ENCODE measurements at regions not wholly inside any gene's neighbourhood (a gene's known extent, or its start where the extent isn't known, plus 50 kb on each side); places are given as distances from the start of the nearest gene placed in this dataset.

DNA sequence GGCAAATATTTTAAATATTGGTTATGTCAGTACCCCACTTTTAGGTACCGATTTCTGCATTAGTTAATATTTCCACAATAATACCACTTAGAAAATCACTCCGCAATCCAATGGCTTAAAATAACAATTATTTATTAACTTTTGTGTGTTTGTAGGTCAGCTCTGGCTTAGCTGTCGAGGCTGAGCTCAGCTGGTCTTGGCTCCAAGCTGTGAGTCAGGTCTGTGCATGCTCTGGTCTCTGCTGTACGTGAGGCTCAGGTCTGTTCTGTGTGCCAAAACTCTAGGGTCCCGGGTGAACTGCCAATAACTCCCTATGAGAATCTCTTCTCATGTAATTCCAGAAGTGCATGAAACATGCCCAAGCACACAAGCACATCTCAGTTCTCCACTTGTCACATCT, 245.8 kb upstream of the GK2 start:
- Mint-ChIP-seq H3K9me3 (peaks cover 19% of the 10 kb centered on the region), H3K27ac (no peak overlapping the region), H3K36me3 (ENCODE audit: low read depth) (peaks cover 11% of the 10 kb centered on the region), H3K4me3 (no peak overlapping the region), H3K27me3 (ENCODE audit: insufficient read depth) (no peaks in the 10 kb centered on the region), H3K4me1 (peaks cover 15% of the 10 kb centered on the region)
- H3K36me3 ChIP-seq (ENCODE audit: control insufficient read depth, insufficient read depth, low read length) = no peaks in the 10 kb centered on the region
- no peak overlapping the region for H3K9ac ChIP-seq (ENCODE audit: extremely low read depth, low read length, poor library complexity, severe bottlenecking)
- H3K9me3 ChIP-seq (ENCODE audit: control insufficient read depth, low read length) = peaks cover 18% of the 10 kb centered on the region
- no peaks in the 10 kb centered on the region for H3K27me3 ChIP-seq (ENCODE audit: control insufficient read depth, insufficient read depth, low read length, poor library complexity, severe bottlenecking)
- H3K4me3 ChIP-seq (ENCODE audit: low read length) = no peak overlapping the region
- TF ChIP-seq CTCF (conservative IDR thresholded peaks at IDR 0.05) = no peak
- no peak for DNase-seq
- no peaks in the 10 kb centered on the region for H3K4me1 ChIP-seq (ENCODE audit: control insufficient read depth, insufficient read depth, low read length)
- H3K27ac ChIP-seq (ENCODE audit: low read depth, low read length) = no peak overlapping the region
- 70 to 85% methylated on average over 2 to 5 of the region's 5 CpGs for WGBS, 2 experiments (ENCODE audit: insufficient coverage in 1 of 2, insufficient read length in 1 of 2)

DNA sequence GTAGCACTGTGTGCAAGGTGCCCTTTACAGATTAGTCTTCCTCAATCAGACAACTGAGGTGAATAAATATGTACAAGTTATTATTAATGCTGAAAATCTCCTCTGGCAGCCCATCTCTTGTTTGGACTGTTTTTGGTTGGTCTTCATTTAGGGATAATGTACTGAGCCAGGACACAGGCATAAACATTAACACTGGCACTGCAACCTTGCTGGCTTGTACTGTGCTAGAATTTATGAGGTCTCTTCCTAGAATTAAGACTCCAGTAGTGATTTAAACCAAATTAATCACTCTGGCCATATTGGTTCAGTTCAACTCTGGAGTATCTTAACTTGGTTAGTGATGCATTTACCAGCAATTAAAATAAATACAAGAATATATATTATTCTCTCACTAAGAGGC, 244.7 kb upstream of the GK2 start:
- H3K4me3 Mint-ChIP-seq = no peak overlapping the region
- Histone ChIP-seq H3K27me3 (ENCODE audit: control insufficient read depth, insufficient read depth, low read length, poor library complexity, severe bottlenecking) (no peaks in the 10 kb centered on the region), H3K9ac (ENCODE audit: extremely low read depth, low read length, poor library complexity, severe bottlenecking) (no peak overlapping the region), H3K36me3 (ENCODE audit: control insufficient read depth, insufficient read depth, low read length) (no peaks in the 10 kb centered on the region), H3K27ac (ENCODE audit: low read depth, low read length) (no peak overlapping the region), H3K9me3 (ENCODE audit: control insufficient read depth, low read length) (peaks cover 8% of the 10 kb centered on the region), H3K4me1 (ENCODE audit: control insufficient read depth, insufficient read depth, low read length) (no peaks in the 10 kb centered on the region), H3K4me3 (ENCODE audit: low read length) (no peak overlapping the region)
- TF ChIP-seq CTCF (conservative IDR thresholded peaks at IDR 0.05) = no peak
- H3K27ac Mint-ChIP-seq = no peak overlapping the region
- DNase-seq = no peak
- peaks cover 3% of the 10 kb centered on the region for H3K36me3 Mint-ChIP-seq (ENCODE audit: low read depth)
- peaks cover 15% of the 10 kb centered on the region for H3K4me1 Mint-ChIP-seq
- H3K27me3 Mint-ChIP-seq (ENCODE audit: insufficient read depth) = no peaks in the 10 kb centered on the region
- H3K9me3 Mint-ChIP-seq = peaks cover 7% of the 10 kb centered on the region

- no peak for TF ChIP-seq CTCF (conservative IDR thresholded peaks at IDR 0.05)
- no peaks in the 10 kb centered on the region for H3K27me3 ChIP-seq (ENCODE audit: control insufficient read depth, insufficient read depth, low read length, poor library complexity, severe bottlenecking)
- H3K9me3 ChIP-seq (ENCODE audit: control insufficient read depth, low read length) = peaks cover 3% of the 10 kb centered on the region
- no peak for DNase-seq
- H3K27ac ChIP-seq (ENCODE audit: low read depth, low read length) = no peak overlapping the region
- no peaks in the 10 kb centered on the region for H3K27me3 Mint-ChIP-seq (ENCODE audit: insufficient read depth)
- H3K4me1 Mint-ChIP-seq = peaks cover 15% of the 10 kb centered on the region
- peaks cover 2% of the 10 kb centered on the region for H3K9me3 Mint-ChIP-seq
- 77 to 94% methylated on average over 3 to 4 of the region's 4 CpGs for WGBS, 2 experiments (ENCODE audit: insufficient coverage in 1 of 2, insufficient read length in 1 of 2)
- no peaks in the 10 kb centered on the region for H3K36me3 ChIP-seq (ENCODE audit: control insufficient read depth, insufficient read depth, low read length)
- H3K4me3 Mint-ChIP-seq = no peak overlapping the region
- peaks cover 1% of the 10 kb centered on the region for H3K36me3 Mint-ChIP-seq (ENCODE audit: low read depth)
- H3K9ac ChIP-seq (ENCODE audit: extremely low read depth, low read length, poor library complexity, severe bottlenecking) = no peak overlapping the region
- H3K4me3 ChIP-seq (ENCODE audit: low read length) = no peak overlapping the region
- H3K4me1 ChIP-seq (ENCODE audit: control insufficient read depth, insufficient read depth, low read length) = no peaks in the 10 kb centered on the region
- H3K27ac Mint-ChIP-seq = no peak overlapping the region
Observed at GRCh38 chr4:79652232-79652631, 244.2 kb upstream of the GK2 start.

Data from endodermal cell (in vitro differentiated cells).